ENCODE measurements at regions not wholly inside any gene's neighbourhood (a gene's known extent, or its start where the extent isn't known, plus 50 kb on each side); places are given as distances from the start of the nearest gene placed in this dataset.

DNA sequence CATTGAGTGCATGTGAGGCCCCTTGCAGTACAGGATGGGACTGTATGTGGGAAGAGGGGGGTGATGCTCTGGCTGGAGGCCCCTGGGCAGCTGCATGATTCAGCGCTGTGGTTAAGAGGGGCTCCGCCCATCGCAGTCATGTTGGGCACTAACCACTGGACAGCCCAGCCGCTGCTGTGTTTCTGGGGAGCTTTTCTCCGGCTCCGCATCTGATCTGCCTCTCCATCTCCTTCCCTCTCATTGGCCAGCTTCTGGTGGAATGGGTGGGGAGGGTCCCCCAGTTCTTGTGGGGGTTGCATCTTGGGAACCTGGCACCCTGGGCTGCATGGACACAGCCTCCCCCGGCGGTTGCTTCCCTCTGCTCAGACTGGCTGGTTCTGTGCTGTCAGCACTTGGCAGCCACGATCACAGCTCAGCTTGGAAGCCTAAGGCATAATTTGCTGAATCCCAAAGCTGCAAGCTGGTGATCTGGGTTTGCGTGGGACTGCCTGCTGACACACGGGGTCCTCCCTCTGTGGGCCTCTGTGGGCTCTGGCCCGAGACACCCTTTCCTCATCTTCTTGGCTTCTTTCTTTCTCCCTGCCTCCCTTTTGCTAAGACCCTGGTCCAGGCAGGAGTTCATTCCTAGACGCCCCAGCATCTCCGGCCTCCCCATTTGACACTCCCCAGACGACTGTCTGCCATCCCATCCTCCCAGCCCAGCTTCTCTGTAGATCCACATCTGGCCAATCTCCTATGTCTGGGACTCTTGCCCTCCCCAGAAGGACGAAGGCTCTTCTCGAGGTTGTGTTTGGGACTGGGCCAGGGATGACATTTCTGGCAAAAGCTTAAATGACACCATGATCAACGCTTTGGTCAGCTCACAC lies 168.3 kb downstream of the SEC14L1 start:
- DNase-seq = peak; percentile 59 to 76

DNA sequence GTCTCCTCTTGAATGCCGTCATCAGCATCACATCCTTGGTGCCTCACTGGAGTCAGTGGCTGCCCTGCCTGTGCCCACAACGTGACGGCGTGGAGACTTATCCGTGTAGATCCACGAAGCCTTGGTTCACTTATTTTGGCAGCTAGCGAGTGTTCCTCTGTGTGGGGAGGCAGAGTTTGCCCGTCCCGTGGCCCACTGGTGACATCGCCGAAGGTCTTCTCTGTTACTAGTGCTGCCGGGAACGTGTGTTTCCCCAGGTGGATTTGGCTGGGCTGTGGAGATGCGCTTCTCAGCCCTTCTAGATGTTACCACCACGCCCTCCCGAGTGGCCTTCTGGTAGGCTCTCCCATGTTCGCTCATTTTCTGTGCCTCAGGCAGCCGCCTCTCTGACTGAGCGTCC lies 169.6 kb downstream of the SEC14L1 start:
- DNase-seq = no peak

DNA sequence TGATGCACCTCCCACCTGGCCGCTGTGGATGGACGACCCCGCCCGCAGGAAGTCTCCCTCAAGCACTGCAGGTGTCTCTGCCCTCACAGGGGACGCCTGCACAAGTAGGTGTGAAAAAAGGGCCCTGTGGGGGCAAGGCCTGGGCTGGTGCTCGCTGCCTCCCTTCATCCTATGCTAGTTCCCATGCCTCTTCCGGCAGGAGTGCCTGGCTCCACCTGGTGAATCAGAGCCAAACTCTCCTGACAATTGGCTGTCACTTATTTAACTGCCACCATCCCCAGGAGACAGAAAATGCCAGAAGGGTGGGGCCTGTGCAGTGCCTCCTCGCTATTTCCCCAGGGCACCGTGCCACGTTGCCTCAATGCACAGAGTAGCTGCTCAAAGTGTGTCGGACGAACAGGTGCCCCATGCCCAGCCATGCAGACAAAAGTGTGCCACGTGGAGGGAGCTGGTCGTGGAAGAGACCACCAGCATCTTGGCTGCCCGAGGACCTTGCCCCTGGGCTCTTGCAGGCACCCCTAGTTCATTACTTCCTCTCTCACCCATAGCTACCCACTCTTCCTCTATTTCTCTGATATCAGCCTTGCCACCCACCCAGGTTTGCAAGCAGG lies 170.7 kb downstream of the SEC14L1 start:
- DNase-seq = peak in 1 of 2 donors; percentile 31

DNA sequence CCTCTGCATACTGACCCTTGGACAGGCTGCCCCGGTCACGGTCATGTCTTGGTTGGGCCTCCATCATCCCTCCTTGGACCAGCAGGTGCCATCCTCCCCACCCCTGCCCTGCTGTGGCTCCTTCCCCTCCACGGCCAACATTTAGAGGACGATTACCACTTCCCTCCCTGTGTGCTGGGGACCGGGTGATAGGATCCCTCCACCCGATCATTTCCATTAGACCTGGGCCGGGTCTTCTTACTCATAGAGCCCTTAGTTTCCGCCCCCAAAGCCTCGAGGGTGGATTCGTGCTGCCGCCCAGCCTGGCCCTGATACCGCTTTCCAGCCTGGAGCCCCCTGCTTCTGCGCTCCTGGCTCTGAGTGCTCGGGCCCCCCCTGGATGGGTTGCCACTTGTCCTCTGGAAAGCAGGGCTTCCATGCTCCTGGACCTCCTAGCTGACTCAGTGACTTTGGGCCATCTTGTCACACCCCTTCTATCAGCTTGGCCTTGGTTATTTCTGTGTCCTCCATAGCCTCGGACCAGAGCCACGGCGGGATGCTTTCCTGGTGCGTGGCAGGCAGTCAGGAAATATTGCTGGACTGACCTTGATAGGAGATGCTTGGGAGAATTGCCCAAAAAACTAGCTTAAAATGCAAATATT lies 171.4 kb downstream of the SEC14L1 start:
- DNase-seq = no peak

DNA sequence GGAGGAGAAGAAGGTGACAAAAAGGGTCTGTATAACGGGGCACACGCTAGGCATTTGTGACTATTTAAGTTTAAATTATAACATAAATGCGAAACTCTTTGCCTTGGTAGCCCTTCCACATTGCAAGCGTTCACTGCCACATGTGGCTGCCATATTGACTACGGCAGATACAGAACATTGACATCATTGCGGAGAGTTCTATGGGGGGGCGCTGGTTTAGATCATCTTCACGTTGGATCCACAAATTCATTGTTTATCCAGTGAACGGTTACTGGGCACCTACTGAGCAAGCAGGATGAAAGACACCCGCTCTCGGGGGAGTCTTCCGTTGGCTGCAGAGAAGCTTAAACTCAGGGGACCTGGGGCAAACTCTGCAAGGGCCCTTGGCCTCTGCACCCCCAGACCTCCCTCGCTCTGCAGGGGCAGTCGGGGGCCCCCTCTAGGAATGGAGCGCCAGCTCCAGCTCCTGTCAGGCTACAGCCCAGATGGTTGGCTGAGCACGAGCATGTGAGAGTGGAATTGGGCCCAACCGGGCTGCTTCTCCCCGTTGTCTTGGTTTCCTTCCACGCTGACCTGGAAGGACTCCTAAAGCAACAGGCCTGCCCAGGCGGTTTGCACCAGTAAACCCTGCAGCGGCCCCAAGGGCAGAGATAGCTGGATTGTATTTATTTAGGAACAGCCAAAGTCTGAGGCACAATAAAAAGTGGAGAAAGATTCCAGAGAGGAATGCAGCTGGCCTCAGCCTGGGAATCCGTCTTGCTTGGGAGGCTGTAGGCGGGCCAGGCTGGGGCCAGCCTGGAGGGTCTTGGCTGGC lies 172.2 kb downstream of the SEC14L1 start:
- DNase-seq = no peak

DNA sequence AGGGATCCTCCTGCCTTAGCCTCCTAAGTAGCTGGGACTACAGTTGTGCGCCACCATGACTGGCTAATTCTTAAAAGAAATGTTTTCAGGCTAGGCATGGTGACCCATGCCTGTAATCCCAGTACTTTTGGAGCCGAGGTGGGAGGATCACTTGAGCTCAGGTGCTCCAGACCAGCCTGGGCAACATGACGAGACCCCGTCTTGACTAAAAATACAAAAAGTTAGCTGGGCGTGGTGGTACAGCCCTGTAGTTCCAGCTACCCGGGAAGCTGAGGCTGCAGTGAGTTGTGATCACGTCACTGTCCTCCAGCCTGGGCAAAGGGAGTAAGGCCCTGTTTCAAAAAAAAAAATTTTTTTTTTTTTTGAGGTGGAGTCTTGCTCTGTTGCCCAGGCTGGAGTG lies 173.1 kb downstream of the SEC14L1 start:
- DNase-seq = no peak

DNA sequence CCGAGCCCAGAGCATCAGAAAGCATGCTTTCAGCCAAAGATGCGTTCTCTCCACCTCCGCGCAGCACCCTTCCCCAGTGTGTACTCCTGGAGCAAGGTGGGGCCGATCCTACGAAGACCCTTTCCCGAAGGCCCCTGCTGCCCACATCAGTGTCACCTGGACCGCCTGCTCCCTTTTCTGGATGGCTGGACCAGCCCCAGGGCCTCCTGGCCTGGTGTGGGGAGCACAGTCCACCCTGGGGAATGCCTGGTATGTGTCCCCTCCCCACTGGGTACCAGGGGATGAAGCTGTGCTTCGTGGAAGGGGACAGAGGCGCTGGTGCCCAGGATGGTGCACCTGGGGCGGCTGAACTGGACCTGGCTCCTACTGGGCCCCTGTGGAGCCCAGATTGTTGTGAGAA lies 173.8 kb downstream of the SEC14L1 start:
- no peak for DNase-seq

DNA sequence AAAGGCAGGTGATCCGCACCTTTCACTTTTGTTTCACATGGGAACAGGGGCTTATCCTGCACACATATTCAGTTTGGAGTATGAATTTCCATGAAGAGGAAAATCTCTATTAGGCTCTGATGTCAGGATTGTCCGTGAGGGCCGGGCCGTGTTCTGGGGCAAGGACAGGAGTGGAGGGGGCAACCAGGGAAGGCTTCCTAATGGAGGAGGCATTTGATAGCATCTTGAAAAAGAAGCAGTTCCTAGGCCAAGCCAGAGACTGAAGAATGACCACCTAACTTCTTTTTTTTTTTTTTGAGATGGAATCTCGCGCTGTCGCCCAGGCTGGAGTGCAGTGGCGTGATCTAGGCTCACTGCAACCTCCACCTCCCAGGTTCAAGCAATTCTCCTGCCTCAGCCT lies 174.2 kb downstream of the SEC14L1 start:
- no peak for DNase-seq

DNA sequence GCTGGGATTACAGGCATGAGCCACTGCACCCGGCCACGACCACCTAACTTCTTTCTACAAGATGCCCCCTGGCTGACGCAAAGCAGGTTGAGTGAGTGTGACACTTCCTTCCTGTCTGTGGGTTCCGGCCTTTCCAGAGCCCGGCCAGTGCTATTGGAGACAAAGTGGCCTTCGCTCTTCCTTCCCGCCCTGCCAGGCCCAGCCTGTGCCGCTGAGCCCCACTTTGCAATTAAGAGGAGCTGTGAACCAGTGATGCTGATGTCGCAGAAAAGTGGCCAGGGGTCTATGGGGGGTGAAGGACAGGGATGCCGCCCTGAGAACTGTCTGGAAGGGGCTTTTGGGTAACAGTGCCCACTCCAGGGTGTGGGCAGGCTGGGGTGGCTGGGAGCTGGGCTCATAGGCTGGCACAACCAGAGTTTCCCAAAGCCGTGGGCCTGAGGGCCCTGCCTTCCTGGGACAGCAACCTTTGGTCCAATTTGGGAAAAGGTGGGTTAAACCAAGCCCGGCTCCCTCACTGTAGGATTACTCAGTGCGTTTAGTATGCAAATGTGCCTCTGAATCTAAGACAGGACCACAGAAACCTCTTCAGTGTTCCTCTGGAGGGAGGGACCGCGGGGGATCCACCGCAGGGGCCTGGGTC lies 174.9 kb downstream of the SEC14L1 start:
- DNase-seq = peak; percentile 61 to 69

DNA sequence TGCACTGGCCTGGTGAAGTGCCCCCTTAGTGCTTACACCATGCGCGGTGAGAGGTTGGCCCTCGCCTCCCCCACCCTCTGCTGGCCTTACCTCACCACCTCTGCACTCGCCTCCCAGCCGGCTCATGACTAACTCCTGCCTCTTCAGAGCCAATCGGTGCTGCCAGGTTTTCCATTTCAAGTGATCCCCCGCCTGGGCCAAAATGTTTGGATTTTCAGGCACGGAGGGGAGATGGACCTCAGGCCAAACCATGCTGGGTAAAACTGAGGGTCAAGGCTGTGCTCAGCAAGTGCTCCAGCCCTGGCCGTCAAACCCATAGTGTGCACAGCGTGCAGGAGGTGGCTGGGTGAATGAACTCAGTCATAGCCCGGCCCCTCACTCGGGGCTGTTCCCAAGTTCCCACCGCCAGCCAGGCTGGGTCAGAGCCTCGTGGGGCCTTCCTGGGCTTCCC lies 175.4 kb downstream of the SEC14L1 start:
- DNase-seq = no peak

DNA sequence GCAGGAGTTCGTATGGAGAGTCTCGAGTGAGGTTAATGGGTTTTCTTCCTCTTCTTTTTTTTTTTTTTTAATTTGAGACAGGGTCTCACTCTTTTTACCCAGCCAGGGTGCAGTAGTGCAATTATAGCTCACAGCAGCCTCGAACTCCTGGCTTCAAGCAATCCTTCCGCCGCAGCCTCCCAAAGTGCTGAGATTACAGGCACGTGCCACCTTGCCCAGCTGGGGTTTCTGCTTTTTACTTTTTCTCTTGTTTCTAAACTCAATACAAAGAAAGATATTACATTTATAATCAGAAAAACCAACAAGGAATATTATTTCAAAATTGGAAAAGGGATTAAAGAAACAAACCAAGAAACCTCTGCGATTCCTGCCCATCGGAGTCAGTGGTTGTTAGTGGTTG lies 175.9 kb downstream of the SEC14L1 start:
- DNase-seq = no peak

DNA sequence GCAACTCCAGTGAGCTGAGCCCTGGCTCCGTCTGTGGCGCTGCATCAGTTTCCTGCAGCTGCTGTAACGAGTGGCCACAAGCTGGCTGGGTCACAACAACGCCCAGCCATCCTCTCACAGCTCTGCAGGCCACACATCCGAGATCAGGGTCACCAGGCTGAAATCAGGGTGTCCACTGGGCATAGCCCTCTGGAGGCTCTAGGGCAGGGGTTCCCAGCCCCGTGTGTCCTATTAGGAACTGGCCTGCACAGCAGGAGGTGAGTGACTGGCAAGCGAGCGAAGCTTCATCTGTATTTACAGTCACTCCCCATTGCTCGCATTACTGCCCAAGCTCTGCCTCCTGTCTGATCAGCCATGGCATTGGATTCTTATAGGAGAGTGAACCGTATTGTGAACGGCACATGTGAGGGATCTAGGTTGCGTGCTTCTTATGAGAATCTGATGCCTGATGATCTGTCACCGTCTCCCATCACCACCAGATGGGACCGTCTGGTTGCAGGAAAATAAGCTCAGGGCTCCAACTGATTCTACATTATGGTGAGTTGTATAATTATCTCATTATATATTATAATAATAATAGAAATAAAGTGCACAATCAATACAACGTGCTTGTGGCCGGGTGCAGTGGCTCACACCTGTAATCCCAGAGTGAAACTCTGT lies 176.5 kb downstream of the SEC14L1 start:
- DNase-seq = no peak

DNA sequence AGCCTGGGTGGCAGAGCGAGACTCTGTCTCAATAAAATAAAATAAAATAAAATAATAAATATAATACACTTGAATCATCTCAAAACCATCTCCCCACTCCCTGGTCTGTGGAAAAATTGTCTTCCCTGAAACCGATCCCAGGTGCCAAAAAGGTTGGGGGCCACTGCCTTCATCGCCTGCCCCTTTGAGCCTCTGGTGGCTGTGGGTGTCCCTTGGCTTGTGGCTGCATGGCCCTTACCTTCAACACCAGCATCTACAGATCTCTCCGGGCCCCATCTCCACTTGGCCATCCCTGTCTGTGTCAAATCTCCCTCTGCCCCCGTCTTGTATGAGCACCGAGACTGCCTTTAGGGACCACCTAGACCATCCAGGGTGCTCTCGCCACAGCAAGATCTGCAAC lies 177.3 kb downstream of the SEC14L1 start:
- DNase-seq = no peak

DNA sequence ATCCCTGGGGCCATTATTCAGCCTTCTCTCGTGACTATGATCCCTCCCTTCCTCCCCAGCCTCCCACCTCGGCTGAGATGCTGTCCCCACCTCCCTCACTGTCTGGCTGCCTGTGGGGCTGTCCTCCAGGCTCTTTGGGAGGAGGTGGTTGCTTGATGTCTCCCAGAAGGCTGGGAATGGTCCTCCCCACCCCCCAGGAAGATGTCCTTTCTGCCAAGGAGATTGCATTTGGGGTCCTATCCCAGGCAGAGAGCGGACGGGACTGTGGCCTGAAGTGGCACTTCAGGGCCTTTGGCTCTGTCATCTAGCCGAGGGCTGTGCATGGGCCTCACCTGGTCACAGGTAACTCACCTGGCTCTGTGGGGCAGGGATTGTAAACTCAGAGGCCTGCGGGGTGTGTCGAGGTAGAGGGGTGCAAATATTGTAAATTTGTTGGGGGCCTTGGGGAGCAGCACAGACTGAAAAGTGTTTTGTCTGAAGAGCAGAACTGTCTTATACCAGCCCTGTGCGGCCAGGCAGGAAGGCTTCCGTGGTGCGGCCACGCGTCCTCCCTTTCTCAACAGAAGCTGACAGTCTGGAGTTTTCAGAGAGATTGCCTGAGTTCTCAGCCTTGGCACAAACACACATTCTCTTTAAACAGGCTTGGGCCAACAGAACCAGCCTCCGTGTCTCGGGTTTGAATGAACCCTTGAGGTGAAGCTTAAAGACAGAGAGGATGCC lies 177.9 kb downstream of the SEC14L1 start:
- peak; percentile 64 to 70 for DNase-seq

DNA sequence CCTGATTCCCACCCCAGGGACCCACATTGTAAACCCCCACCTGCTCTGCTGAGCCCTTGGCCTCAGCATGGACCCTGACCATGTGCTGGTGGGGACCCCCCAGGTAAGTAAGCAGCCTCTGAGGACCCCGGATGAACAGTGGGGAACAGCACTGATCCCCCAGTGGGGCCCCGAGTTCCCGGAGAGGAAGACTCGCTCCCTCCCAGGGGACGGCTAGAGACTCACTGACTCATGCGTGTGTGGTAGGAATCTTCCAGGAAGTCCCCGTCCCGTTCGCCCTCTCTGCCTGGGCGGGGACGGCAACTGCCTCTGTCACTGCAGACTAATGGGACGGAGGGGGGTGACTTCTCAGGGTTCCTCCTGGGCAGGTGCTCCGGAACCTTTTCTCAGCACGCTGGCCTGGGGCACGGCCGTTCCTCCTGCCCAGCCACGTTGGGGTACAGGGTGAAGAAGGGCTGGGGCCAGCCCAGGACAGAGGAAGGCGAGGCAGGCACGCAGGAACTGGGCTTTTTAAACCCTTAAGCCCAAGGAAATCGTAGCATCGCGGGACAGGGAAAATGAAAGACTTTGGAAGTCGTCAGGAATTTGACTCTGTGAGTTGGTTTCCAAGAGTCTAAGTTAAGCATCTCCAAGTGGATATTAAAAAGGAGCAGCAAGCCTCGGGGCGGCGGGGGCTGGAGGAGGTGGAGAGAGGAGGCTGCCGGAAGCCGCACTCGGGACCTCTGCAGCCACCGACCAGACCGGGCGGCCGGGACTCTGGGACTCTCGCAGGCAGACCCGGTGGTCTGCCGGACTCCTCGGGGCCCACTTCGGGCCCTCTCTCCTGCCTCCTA lies 178.7 kb downstream of the SEC14L1 start:
- peak; percentile 89 to 96 for DNase-seq

DNA sequence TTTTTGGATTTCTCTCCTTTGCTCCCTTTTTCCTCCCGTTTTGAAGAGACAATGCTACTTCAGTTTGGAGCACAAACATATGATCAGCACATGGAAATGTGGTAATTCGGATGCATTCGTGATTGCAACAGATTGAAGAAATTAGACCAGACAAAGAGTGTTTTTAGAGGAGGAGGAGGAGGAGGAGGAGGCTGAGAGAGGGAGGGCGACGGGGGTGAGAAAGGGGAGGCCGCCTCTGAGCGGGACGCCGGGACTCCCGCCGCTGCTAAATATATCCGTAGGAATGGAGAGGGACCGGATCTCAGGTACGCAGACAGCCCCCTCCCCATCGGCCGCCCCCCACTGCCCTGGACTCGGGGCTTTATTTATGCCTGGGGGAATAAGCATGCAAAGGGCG lies 179.3 kb downstream of the SEC14L1 start:
- DNase-seq = peak; percentile 70 to 75

DNA sequence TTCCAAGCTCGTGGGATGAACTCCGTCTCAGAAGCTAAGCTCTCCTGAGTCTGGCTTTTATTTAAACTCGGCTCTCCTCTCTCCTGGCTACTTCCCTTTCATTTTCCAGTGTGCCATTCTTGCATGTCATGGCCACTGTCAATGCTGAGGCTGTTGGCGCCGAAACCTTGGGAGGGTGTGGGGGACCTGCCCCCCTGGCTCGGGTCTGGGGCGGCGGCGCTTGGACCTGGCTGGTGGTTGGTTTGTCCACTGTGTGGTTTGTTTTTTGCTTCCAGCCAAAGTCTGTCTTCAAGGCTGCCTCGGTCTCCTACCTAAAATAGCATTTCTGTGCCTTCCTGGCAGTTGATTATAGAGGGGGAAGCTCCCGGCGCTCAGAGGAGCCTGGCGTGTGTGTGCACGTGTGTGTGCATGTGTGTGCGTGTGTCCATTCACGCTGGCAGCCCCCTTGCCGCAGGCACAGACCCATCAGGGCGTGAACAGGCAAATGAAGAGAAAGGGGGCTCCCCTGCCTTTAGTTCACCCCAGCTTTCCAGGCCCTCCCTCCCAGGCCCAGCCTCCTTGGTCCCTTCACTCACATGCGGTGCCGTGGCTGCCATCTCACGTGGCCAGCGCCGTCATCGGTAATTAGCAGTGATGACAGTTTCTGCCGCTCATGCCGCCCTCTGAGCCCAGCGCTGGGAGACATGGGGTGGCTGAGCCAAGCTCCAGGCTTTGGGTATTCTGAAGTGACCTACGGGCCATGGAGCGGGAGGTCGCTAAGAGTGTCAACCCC lies 179.9 kb downstream of the SEC14L1 start:
- peak; percentile 32 to 45 for DNase-seq

DNA sequence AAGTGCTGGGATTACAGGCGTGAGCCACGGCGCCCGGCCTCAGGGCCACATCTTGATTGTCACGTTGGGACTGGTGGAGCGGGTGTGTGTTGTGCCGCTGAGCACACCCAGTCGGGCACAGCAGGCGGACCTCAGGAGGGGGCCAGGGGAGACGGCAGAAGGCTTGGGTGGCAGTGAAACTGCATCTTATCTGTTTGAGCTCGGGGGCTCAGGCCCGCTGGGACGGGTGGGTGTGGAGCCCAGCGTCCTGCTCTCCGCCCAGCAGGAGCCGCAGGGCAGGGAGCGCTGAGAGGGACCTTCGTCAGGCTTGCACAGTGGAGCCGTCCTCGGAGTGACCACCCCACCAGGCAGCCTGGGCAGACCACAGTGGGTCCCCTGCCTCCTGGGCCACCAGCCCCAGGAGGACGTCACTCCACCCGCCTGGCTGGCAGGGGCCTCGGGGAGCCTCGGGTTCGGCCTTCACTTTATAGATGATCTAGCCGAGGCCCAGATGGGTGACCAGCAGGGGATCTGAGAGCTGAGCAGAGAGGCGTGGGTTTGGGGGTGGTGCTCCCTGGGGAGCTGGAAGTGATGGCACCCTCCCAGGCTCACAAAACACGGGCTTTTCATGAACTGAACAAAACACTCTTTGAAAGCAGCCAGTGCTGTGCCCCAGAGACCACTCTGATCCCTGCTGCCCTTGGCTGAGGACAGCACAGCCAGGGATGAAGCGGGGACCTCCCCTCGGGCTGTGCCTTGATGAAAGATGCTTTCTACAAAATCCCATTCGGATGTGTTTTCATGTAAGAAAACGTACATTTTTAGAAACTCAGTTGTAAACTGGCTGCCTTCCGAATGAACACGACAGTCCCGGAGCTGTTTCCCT lies 181.1 kb downstream of the SEC14L1 start:
- no peak for DNase-seq
